Activated CD4-positive, alpha-beta memory T cell treated with anti-CD3 and anti-CD28 coated beads for 36 hours (primary cell): ENCODE measurements at regions not wholly inside any gene's neighbourhood (a gene's known extent, or its start where the extent isn't known, plus 50 kb on each side); places are given as distances from the start of the nearest gene placed in this dataset.
"Not testable (repeated sequence)": the region's sequence is repeated elsewhere in the genome, so short reads cannot be mapped to it uniquely, and the experiment has no call there.

Source experiments
- CTCF ChIA-PET: fragments of 350-600 bp; sonication (Branson Sonifier 250); formaldehyde crosslinking; loops from one replicate; lab custom pipeline; 2021; ENCODE audit warnings: antibody characterized with exemption, inconsistent platforms; lab: Charles Lee
- POLR2A ChIA-PET: fragments of 350-600 bp; sonication (Branson Sonifier 250); formaldehyde crosslinking; loops from one replicate; lab custom pipeline; 2021; ENCODE audit warnings: antibody characterized with exemption; lab: Charles Lee
- DNase-seq: peaks from one replicate; pipeline ENCODE4 v3.0.0-alpha.2; 2020
- H3K27ac Mint-ChIP-seq: one replicate; pipeline ENCODE4 v1.8.0; 2021; ENCODE audit warnings: mixed read lengths
- H3K27me3 Mint-ChIP-seq: one replicate; pipeline ENCODE4 v1.8.0; 2021; ENCODE audit warnings: mixed read lengths
- H3K36me3 Mint-ChIP-seq: one replicate; pipeline ENCODE4 v1.8.0; 2021; ENCODE audit warnings: mixed read lengths
- H3K4me1 Mint-ChIP-seq: one replicate; pipeline ENCODE4 v1.8.0; 2021; ENCODE audit warnings: low read depth, mixed read lengths
- H3K4me3 Mint-ChIP-seq: one replicate; pipeline ENCODE4 v1.8.0; 2021; ENCODE audit warnings: mild to moderate bottlenecking, mixed read lengths
- H3K9me3 Mint-ChIP-seq: one replicate; pipeline ENCODE4 v1.8.0; 2021; ENCODE audit warnings: mixed read lengths
- intact Hi-C: fragments of 100-400 bp; cut with micrococcal nuclease; formaldehyde crosslinking; loops from one replicate; pipeline ENCODE4 v1.15.1; 2023

- no peak overlapping the region for H3K4me3 Mint-ChIP-seq
- ChIA-PET POLR2A (no interaction called here), CTCF (no interaction called here)
- intact Hi-C loops: no loop called here
- no peaks in the 10 kb centered on the region for H3K36me3 Mint-ChIP-seq
- no peak for DNase-seq
- no peaks in the 10 kb centered on the region for H3K4me1 Mint-ChIP-seq
- H3K27ac Mint-ChIP-seq: no peak overlapping the region
- H3K9me3 Mint-ChIP-seq: no peaks in the 10 kb centered on the region
- no peaks in the 10 kb centered on the region for H3K27me3 Mint-ChIP-seq
These were observed 68.8 kb downstream of the SSX7 start for GRCh38 chrX:52585892-52586291.

GRCh38 chrX:52577464-52578173, 60.8 kb upstream of the XAGE1B start:
- no peak for DNase-seq
- Mint-ChIP-seq H3K36me3 (no peaks in the 10 kb centered on the region), H3K27me3 (no peaks in the 10 kb centered on the region), H3K27ac (no peak overlapping the region), H3K4me1 (no peaks in the 10 kb centered on the region), H3K9me3 (no peaks in the 10 kb centered on the region), H3K4me3 (no peak overlapping the region)
- intact Hi-C loops: no loop called here
- ChIA-PET CTCF (no interaction called here), POLR2A (no interaction called here)

- no peaks in the 10 kb centered on the region for H3K27me3 Mint-ChIP-seq
- POLR2A ChIA-PET: no interaction called here
These were observed 60.1 kb upstream of the XAGE1B start for GRCh38 chrX:52576946-52577345.

DNA sequence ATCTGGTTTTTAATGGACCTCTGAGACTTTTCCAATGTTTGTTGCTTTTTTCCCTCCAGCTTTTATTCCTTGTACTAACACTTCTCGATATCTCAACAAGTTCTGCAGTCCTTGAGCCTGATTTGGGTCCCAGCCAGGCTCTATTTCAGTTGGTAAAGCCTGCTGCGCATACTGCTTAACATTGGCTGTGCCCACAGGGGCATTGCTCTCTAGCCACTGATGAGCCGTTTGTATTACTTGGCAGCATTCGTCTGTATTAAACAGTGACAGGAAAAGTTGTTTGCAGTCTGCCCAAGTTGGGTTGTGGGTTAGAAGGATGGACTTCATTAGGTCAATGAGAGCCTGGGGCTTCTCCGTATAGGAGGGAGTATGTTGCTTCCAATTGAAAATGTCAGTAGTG, 59.6 kb upstream of the XAGE1B start:
- ChIA-PET POLR2A (no interaction called here), CTCF (interaction anchor here (0.6 kb wide), 1 partner anchor 405 kb away, joined by 3 read pairs; no protein-coding TSS in a partner anchor)
- no peaks in the 10 kb centered on the region for H3K9me3 Mint-ChIP-seq
- no peaks in the 10 kb centered on the region for H3K36me3 Mint-ChIP-seq
- H3K4me3 Mint-ChIP-seq: no peak overlapping the region
- H3K27me3 Mint-ChIP-seq: no peaks in the 10 kb centered on the region
- intact Hi-C loops: no loop called here
- no peak overlapping the region for H3K27ac Mint-ChIP-seq
- no peak for DNase-seq
- no peaks in the 10 kb centered on the region for H3K4me1 Mint-ChIP-seq

More at GRCh38 chrX:52576946-52577345, 60.1 kb upstream of the XAGE1B start:
- no peaks in the 10 kb centered on the region for H3K4me1 Mint-ChIP-seq
- no peak for DNase-seq
- CTCF ChIA-PET: no interaction called here
- no peaks in the 10 kb centered on the region for H3K36me3 Mint-ChIP-seq
- intact Hi-C loops: no loop called here
- H3K4me3 Mint-ChIP-seq: no peak overlapping the region
- no peaks in the 10 kb centered on the region for H3K9me3 Mint-ChIP-seq
- no peak overlapping the region for H3K27ac Mint-ChIP-seq

DNA sequence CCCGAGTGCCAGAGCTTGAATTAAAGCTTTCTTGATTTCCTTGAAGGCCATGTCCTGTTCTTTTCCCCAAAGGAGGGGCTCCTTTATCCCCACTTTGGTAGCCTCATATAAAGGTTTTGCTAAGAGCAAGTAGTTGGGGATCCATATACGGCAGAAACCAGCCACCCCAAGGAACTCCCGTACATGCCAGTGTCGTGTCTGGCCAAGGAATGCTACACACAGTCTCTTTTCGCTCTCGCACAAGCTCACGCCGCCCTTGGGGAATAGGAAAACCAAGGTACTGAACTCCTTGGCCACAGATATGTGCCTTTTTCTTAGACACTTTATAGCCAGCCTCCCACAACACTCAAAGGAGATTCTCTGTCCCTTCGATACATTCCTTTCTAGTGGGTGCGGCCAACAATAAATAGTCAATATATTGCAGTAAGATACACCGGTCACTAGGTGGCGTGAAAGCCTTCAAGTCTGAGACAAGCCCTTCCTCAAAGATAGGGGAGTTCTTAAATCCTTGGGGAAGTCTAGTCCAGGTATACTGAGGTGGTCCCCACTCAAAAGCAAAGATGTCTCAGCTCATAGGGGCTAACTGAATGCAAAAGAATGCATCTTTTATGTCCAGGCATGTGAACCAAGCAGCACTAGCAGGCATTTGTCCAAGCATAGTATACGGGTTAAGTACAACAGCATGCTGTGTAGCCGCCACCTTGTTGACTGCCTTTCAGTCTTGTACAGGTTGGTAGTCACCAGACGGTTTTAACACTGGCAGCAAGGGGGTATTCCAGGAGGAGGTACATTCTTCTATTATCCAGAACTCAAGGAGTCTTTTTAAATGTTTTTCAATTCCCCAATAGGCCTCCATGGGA, 57.8 kb upstream of the XAGE1B start:
- POLR2A ChIA-PET: no interaction called here
- Mint-ChIP-seq H3K4me1 (no peaks in the 10 kb centered on the region), H3K4me3 (no peak overlapping the region), H3K9me3 (no peaks in the 10 kb centered on the region), H3K27me3 (no peaks in the 10 kb centered on the region), H3K27ac (no peak overlapping the region), H3K36me3 (no peaks in the 10 kb centered on the region)
- DNase-seq: peak; percentile 15
- intact Hi-C loops: loop anchor here (1.0 kb wide), 1 partner anchor 416 kb away; no protein-coding TSS in a partner anchor
- CTCF ChIA-PET: interaction anchor here (1.0 to 2.1 kb wide), 3 partner anchors 18 to 515 kb away, joined by 3 to 5 read pairs (median 3); no protein-coding TSS in a partner anchor

DNA sequence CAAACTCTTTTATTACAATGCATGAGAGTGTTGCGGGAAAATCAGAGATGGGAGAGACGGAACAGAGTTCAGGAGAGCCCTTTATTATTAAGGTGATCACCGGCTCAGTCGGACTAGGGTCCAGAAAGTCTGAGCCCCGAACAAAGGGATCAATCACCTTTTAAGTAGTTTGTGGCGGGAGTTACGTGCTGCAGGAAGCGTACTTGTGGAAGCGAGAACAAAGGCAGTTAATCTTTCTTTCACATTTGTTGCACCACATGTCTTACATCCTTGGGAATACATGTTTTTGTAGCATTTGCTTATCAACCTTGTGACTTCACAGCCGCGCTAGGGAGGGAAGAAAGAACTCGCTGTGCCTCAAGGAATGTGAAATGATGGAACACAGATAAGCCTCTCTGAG, 51.3 kb upstream of the XAGE1B start:
- H3K4me1 Mint-ChIP-seq, H3K4me3 Mint-ChIP-seq, intact Hi-C loops, H3K27me3 Mint-ChIP-seq, POLR2A ChIA-PET, H3K9me3 Mint-ChIP-seq, H3K27ac Mint-ChIP-seq, CTCF ChIA-PET, DNase-seq, H3K36me3 Mint-ChIP-seq: not testable (repeated sequence)
